ENCODE measurements at regions not wholly inside any gene's neighbourhood (a gene's known extent, or its start where the extent isn't known, plus 50 kb on each side); places are given as distances from the start of the nearest gene placed in this dataset.

- Histone ChIP-seq H3K36me3 (ENCODE audit: control insufficient read depth in 2 of 4, insufficient read depth in 4 of 4, low read length in 3 of 4) (no peaks in the 10 kb centered on the region), H2BK5ac (ENCODE audit: low read depth, low read length) (no peak overlapping the region), H2BK12ac (ENCODE audit: low read depth, low read length) (no peak overlapping the region), H3K27me3 (replicated peaks in 1 of 4; ENCODE audit: control insufficient read depth in 3 of 4, extremely low read depth in 1 of 4, insufficient read depth in 3 of 4, low read length in 3 of 4) (no peaks in the 10 kb centered on the region), H3K79me2 (ENCODE audit: control insufficient read depth in 1 of 2, insufficient read depth in 2 of 2, low read length in 2 of 2) (no peaks in the 10 kb centered on the region), H2BK15ac (ENCODE audit: low read length) (no peak overlapping the region), H3K23ac (ENCODE audit: insufficient read length) (no peak overlapping the region), H3K56ac (replicated peaks; ENCODE audit: insufficient read length, low read depth, low read length) (no peak overlapping the region), H3K9me3 (ENCODE audit: insufficient read depth in 2 of 2, low read depth in 1 of 2, low read length in 1 of 2) (no peaks in the 10 kb centered on the region), H3K9ac (replicated peaks in 1 of 4; ENCODE audit: extremely low read depth in 1 of 4, low read depth in 3 of 4, low read length in 3 of 4) (no peak overlapping the region), H2AFZ (ENCODE audit: low read length) (no peak overlapping the region), H2BK120ac (replicated peaks; ENCODE audit: low read depth, low read length) (no peak overlapping the region), H4K8ac (ENCODE audit: extremely low read depth, insufficient read depth, low read length) (no peak overlapping the region), H3K4me3 (ENCODE audit: extremely low read depth in 1 of 4, insufficient read depth in 2 of 4, low read depth in 3 of 4, low read length in 4 of 4) (no peak overlapping the region), H3K27ac (ENCODE audit: low read depth, low read length) (no peak overlapping the region), H2AK5ac (ENCODE audit: low read depth, low read length) (no peak overlapping the region), H3K14ac (ENCODE audit: insufficient read length) (no peak overlapping the region), H4K20me1 (replicated peaks in 1 of 2; ENCODE audit: control insufficient read depth in 1 of 2, insufficient read depth in 2 of 2, low read length in 2 of 2) (no peaks in the 10 kb centered on the region), H3K18ac (ENCODE audit: extremely low read depth, low read length) (no peak overlapping the region), H3K4ac (replicated peaks; ENCODE audit: insufficient read length, low read depth, low read length) (no peak overlapping the region), H3K79me1 (ENCODE audit: low read depth, low read length) (no peaks in the 10 kb centered on the region), H3K4me1 (replicated peaks in 1 of 4; ENCODE audit: control insufficient read depth in 3 of 4, insufficient read depth in 4 of 4, low read length in 3 of 4) (no peaks in the 10 kb centered on the region), H4K91ac (replicated peaks; ENCODE audit: insufficient read length, low read length) (no peak overlapping the region), H3K4me2 (ENCODE audit: insufficient read depth in 1 of 2, low read depth in 2 of 2, low read length in 2 of 2) (no peak overlapping the region), H2BK20ac (ENCODE audit: low read length) (no peak overlapping the region), H3K23me2 (ENCODE audit: low read depth, low read length) (no peaks in the 10 kb centered on the region), H4K5ac (ENCODE audit: insufficient read length, low read depth, low read length) (no peak overlapping the region)
- 96% methylated on average over 2 of the region's 2 CpGs; no CpG with 5 or more reads in 1 of the 2 experiments for WGBS, 2 experiments (ENCODE audit: extremely low coverage in 1 of 2, insufficient coverage in 1 of 2, insufficient read length in 1 of 2, insufficient replicate concordance in 2 of 2, low coverage in 1 of 2, low lambda C conversion rate in 2 of 2, missing lambda C conversion rate in 1 of 2)
- no peak for FAIRE-seq
- no peak for DNase-seq (ENCODE audit: low read depth in 1 of 2, low spot score in 2 of 2)
- POLR2A ChIA-PET (ENCODE audit: partially characterized antibody), result interaction anchor here (0.7 kb wide), 1 partner anchor 18 kb away, joined by 3 read pairs; no protein-coding TSS in a partner anchor
- CTCF ChIA-PET (ENCODE audit: partially characterized antibody), result interaction anchor here (1.0 kb wide), 1 partner anchor 25 kb away, joined by 4 read pairs; no protein-coding TSS in a partner anchor
- no peak for TF ChIP-seq TEAD4 (IDR thresholded peaks at IDR 0.05; ENCODE audit: low read depth, low read length)
- TF ChIP-seq TCF12 (IDR thresholded peaks at IDR 0.05; ENCODE audit: low read depth, low read length), result no peak
- TF ChIP-seq KDM4A (IDR thresholded peaks at IDR 0.05; ENCODE audit: low read depth, low read length, severe bottlenecking), result no peak
- TF ChIP-seq KDM1A (IDR thresholded peaks at IDR 0.05; ENCODE audit: borderline replicate concordance, low read length), result no peak
- no peak for TF ChIP-seq GTF2F1 (IDR thresholded peaks at IDR 0.05; ENCODE audit: borderline replicate concordance, low read depth, low read length)
- TF ChIP-seq JUN (IDR thresholded peaks at IDR 0.05; ENCODE audit: low read depth, low read length), result no peak
- TF ChIP-seq TBP (IDR thresholded peaks at IDR 0.05; ENCODE audit: low read depth, low read length), result no peak
- TF ChIP-seq KDM5A (IDR thresholded peaks at IDR 0.05; ENCODE audit: low read length), result no peak
- TF ChIP-seq SUZ12 (IDR thresholded peaks at IDR 0.05; ENCODE audit: low read length), result no peak
- no peak for TF ChIP-seq RBBP5 (IDR thresholded peaks at IDR 0.05; ENCODE audit: borderline replicate concordance, low read depth, low read length)
- TF ChIP-seq, protein P1, sequence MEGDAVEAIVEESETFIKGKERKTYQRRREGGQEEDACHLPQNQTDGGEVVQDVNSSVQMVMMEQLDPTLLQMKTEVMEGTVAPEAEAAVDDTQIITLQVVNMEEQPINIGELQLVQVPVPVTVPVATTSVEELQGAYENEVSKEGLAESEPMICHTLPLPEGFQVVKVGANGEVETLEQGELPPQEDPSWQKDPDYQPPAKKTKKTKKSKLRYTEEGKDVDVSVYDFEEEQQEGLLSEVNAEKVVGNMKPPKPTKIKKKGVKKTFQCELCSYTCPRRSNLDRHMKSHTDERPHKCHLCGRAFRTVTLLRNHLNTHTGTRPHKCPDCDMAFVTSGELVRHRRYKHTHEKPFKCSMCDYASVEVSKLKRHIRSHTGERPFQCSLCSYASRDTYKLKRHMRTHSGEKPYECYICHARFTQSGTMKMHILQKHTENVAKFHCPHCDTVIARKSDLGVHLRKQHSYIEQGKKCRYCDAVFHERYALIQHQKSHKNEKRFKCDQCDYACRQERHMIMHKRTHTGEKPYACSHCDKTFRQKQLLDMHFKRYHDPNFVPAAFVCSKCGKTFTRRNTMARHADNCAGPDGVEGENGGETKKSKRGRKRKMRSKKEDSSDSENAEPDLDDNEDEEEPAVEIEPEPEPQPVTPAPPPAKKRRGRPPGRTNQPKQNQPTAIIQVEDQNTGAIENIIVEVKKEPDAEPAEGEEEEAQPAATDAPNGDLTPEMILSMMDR (IDR thresholded peaks at IDR 0.05; ENCODE audit: control extremely low read depth in 1 of 3, insufficient read depth in 1 of 3, low read depth in 1 of 3, low read length in 3 of 3), result no peak
- TF ChIP-seq NRF1 (IDR thresholded peaks at IDR 0.05; ENCODE audit: low read depth, low read length), result no peak
- TF ChIP-seq CHD2 (IDR thresholded peaks at IDR 0.05; ENCODE audit: low read length), result no peak
These were observed 111.5 kb upstream of the ZBED5 start for GRCh38 chr11:10969387-10969786.

Measured in H1 (cell line).